GM12878 (cell line): ENCODE measurements at regions not wholly inside any gene's neighbourhood (a gene's known extent, or its start where the extent isn't known, plus 50 kb on each side); places are given as distances from the start of the nearest gene placed in this dataset.

Experiments
- BHLHE40 ChIP-seq, 2 experiments: fragments of 450-650 bp in 1 of 2; IDR thresholded peaks; 2 replicates each; pipeline ENCODE4 v1.6.1; 2011 to 2017; ENCODE audit warnings: low read depth in 2 of 2, borderline replicate concordance in 1 of 2, improper control_type of control experiment in 1 of 2, low read length in 1 of 2, mild to moderate bottlenecking in 1 of 2
- POLR2A ChIP-seq: IDR thresholded peaks from 2 replicates; pipeline ENCODE4 v1.6.1; 2011; ENCODE audit warnings: low read depth, mild to moderate bottlenecking, low read length
- TF ChIP-seq, protein P1 (sequence below): IDR thresholded peaks from 2 replicates; pipeline ENCODE4 v1.6.1; 2012; ENCODE audit warnings: low read length, inconsistent platforms

GRCh38 chr20:39480276-39481043, 518.3 kb downstream of the DHX35 start:
- TF ChIP-seq, protein P1, sequence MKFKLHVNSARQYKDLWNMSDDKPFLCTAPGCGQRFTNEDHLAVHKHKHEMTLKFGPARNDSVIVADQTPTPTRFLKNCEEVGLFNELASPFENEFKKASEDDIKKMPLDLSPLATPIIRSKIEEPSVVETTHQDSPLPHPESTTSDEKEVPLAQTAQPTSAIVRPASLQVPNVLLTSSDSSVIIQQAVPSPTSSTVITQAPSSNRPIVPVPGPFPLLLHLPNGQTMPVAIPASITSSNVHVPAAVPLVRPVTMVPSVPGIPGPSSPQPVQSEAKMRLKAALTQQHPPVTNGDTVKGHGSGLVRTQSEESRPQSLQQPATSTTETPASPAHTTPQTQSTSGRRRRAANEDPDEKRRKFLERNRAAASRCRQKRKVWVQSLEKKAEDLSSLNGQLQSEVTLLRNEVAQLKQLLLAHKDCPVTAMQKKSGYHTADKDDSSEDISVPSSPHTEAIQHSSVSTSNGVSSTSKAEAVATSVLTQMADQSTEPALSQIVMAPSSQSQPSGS, result no peak
- TF ChIP-seq BHLHE40 (IDR thresholded peaks at IDR 0.05; ENCODE audit: borderline replicate concordance in 1 of 2, low read depth in 2 of 2, low read length in 1 of 2), result no peak
- no peak for TF ChIP-seq POLR2A
